Panc1 (cell line): ENCODE measurements at regions not wholly inside any gene's neighbourhood (a gene's known extent, or its start where the extent isn't known, plus 50 kb on each side); places are given as distances from the start of the nearest gene placed in this dataset.

Experiments used
- CTCF ChIP-seq: fragments of 450-650 bp; IDR thresholded peaks from 2 replicates; pipeline ENCODE4 v1.5.1; 2017; ENCODE audit warnings: mild to moderate bottlenecking
- SIN3A ChIP-seq: IDR thresholded peaks from 2 replicates; pipeline ENCODE4 v1.6.1; 2012; ENCODE audit warnings: low read depth, mild to moderate bottlenecking, low read length, moderate library complexity, borderline replicate concordance; ENCODE audit not compliant: insufficient read depth

DNA sequence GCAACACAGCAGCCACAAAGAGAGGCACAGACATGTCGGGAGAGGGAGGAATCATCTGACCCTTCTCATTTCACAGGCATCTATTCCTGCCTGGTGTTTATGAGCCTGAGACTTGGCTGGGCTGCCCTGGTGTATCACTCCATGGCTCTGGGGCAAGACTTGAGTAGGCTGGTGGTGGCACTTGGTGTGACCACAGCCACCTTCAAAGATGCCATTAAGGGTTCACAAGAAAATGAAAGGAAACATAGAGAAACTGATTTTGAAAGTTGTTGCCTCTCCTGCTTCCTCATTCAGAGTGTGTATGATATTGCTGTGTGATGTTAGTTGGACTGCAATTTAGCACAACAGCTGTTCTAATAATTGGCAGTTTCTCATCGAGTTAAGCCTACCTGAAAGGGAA, 298.8 kb downstream of the FAM72C start:
- TF ChIP-seq SIN3A (no peak), CTCF (no peak)
